Caco-2 (cell line): ENCODE measurements at regions not wholly inside any gene's neighbourhood (a gene's known extent, or its start where the extent isn't known, plus 50 kb on each side); places are given as distances from the start of the nearest gene placed in this dataset.

Experiments used
- BruUV-seq: library from RNA; stranded (reverse); fragments of 400-500 nt; replicated peaks from 2 replicates; lab custom pipeline; 2021; lab: Mats Ljungman, UMichigan
- CTCF ChIA-PET: fragments of 300-600 bp; sonication (Branson Sonifier 250); formaldehyde crosslinking; loops from one replicate; lab custom pipeline; 2022; ENCODE audit warnings: antibody characterized with exemption; lab: Charles Lee
- POLR2A ChIA-PET: fragments of 300-600 bp; sonication (Branson Sonifier 250); formaldehyde crosslinking; loops from one replicate; lab custom pipeline; 2022; ENCODE audit warnings: antibody characterized with exemption; lab: Charles Lee
- DNase-seq, 2 experiments: peaks; one replicate each; pipeline versions ENCODE4 v3.0.0 to v3.0.0-alpha.2; 2020 to 2022
- H3K27me3 ChIP-seq: replicated peaks from 2 replicates; pipeline ENCODE4 v1.6.0; 2011; ENCODE audit warnings: low read length; ENCODE audit not compliant: control insufficient read depth, insufficient read depth
- H3K36me3 ChIP-seq: 2 replicates; pipeline ENCODE4 v1.5.1; 2011; ENCODE audit warnings: low read length; ENCODE audit not compliant: control insufficient read depth, insufficient read depth
- H3K4me1 ChIP-seq: fragments of 250-450 bp; sonication (Bioruptor Pico); 2 replicates; pipeline ENCODE4 v1.5.1; 2020; ENCODE audit warnings: mild to moderate bottlenecking
- H3K4me3 ChIP-seq: 2 replicates; pipeline ENCODE4 v1.5.1; 2011; ENCODE audit warnings: low read depth, mild to moderate bottlenecking, control low read depth, low read length
- H3K9me3 ChIP-seq: fragments of 250-450 bp; sonication (Bioruptor Pico); 2 replicates; pipeline ENCODE4 v1.5.1; 2020; ENCODE audit warnings: mild to moderate bottlenecking, moderate library complexity
- H3K27ac Mint-ChIP-seq: one replicate; pipeline ENCODE4 v1.8.0; 2022; ENCODE audit warnings: mixed read lengths; ENCODE audit not compliant: unreplicated experiment
- H3K27me3 Mint-ChIP-seq: one replicate; pipeline ENCODE4 v1.8.0; 2022; ENCODE audit warnings: mixed read lengths; ENCODE audit not compliant: insufficient read depth, unreplicated experiment
- H3K36me3 Mint-ChIP-seq: one replicate; pipeline ENCODE4 v1.8.0; 2022; ENCODE audit warnings: mild to moderate bottlenecking, mixed read lengths; ENCODE audit not compliant: insufficient read depth, unreplicated experiment
- H3K4me1 Mint-ChIP-seq: one replicate; pipeline ENCODE4 v1.8.0; 2022; ENCODE audit warnings: low read depth, mixed read lengths; ENCODE audit not compliant: unreplicated experiment
- H3K4me3 Mint-ChIP-seq: one replicate; pipeline ENCODE4 v1.8.0; 2022; ENCODE audit warnings: mild to moderate bottlenecking, moderate library complexity, mixed read lengths; ENCODE audit not compliant: unreplicated experiment
- H3K9me3 Mint-ChIP-seq: one replicate; pipeline ENCODE4 v1.8.0; 2022; ENCODE audit warnings: mixed read lengths; ENCODE audit not compliant: unreplicated experiment
- intact Hi-C: fragments of 100-400 bp; cut with micrococcal nuclease; formaldehyde crosslinking; loops from one replicate; pipeline ENCODE4 v1.10.0; 2022; ENCODE audit not compliant: unreplicated experiment
- TF ChIP-seq, protein P1 (sequence below), 2 experiments: fragments of 200-600 bp in 1 of 2; IDR thresholded peaks; 1 replicate in 1 of 2; 2 replicates in 1 of 2; pipeline versions ENCODE4 v1.5.1 to v1.8.0; 2011 to 2022; ENCODE audit warnings: antibody characterized with exemption in 1 of 2, control low read depth in 1 of 2, inconsistent platforms in 1 of 2, low read depth in 1 of 2, low read length in 1 of 2, mild to moderate bottlenecking in 1 of 2, moderate library complexity in 1 of 2; ENCODE audit not compliant: insufficient read depth in 1 of 2, severe bottlenecking in 1 of 2, unreplicated experiment in 1 of 2

DNA sequence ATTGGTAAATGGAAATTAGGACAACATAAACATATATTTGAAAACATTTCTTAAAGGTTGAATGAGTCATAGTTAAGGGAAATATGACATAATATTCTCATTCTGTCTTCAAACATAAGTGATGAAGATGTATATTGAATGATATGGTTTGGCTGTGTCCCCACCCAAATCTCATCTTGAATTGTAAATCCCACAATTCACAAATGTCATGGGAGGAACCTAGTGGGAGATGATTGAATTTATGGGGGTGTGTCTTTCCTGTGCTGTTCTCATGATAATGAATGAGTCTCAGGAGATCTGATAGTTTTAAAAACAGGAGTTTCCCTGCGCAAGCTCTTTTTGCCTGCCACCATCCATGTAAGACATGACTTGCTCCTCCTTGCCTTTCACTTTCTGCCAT, 104.4 kb upstream of the MPDZ start:
- H3K27me3 Mint-ChIP-seq, result no peaks in the 10 kb centered on the region
- TF ChIP-seq, protein P1, sequence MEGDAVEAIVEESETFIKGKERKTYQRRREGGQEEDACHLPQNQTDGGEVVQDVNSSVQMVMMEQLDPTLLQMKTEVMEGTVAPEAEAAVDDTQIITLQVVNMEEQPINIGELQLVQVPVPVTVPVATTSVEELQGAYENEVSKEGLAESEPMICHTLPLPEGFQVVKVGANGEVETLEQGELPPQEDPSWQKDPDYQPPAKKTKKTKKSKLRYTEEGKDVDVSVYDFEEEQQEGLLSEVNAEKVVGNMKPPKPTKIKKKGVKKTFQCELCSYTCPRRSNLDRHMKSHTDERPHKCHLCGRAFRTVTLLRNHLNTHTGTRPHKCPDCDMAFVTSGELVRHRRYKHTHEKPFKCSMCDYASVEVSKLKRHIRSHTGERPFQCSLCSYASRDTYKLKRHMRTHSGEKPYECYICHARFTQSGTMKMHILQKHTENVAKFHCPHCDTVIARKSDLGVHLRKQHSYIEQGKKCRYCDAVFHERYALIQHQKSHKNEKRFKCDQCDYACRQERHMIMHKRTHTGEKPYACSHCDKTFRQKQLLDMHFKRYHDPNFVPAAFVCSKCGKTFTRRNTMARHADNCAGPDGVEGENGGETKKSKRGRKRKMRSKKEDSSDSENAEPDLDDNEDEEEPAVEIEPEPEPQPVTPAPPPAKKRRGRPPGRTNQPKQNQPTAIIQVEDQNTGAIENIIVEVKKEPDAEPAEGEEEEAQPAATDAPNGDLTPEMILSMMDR (IDR thresholded peaks at IDR 0.05; ENCODE audit: insufficient read depth in 1 of 2, low read depth in 1 of 2, low read length in 1 of 2, severe bottlenecking in 1 of 2, unreplicated experiment in 1 of 2), result no peak
- H3K4me1 Mint-ChIP-seq, result no peaks in the 10 kb centered on the region
- no peak overlapping the region for H3K4me3 ChIP-seq
- no peaks in the 10 kb centered on the region for H3K9me3 ChIP-seq
- ChIA-PET POLR2A (no interaction called here), CTCF (no interaction called here)
- no peak overlapping the region for H3K27ac Mint-ChIP-seq
- peaks cover 10% of the 10 kb centered on the region for H3K9me3 Mint-ChIP-seq
- H3K4me3 Mint-ChIP-seq, result no peak overlapping the region
- no TSS peak for BruUV-seq
- no peaks in the 10 kb centered on the region for H3K27me3 ChIP-seq
- H3K36me3 Mint-ChIP-seq, result no peaks in the 10 kb centered on the region
- intact Hi-C loops, result no loop called here
- H3K4me1 ChIP-seq, result no peaks in the 10 kb centered on the region
- no peaks in the 10 kb centered on the region for H3K36me3 ChIP-seq
- DNase-seq, result no peak

DNA sequence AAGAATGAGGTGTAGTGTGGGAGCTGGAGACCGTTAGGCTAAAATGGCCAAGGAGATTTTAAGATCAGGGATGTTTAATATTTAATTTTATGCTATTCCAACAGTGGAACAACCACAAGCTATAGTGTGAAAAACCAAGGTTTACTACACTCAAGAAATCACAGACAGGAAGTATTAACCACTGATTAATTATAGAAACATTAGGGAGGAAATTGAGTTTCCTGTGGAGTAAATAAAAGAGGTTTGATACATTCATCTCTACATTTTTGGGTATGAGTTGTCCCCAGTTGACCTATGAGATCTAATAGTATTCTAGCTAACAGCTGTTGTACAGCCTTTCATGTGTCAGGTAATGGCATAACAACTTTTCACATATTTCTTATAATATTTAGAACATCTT, 103.7 kb upstream of the MPDZ start:
- no peaks in the 10 kb centered on the region for H3K27me3 ChIP-seq
- no peak overlapping the region for H3K4me3 ChIP-seq
- CTCF ChIA-PET, result no interaction called here
- H3K36me3 Mint-ChIP-seq, result no peaks in the 10 kb centered on the region
- TF ChIP-seq, protein P1 (IDR thresholded peaks at IDR 0.05; ENCODE audit: insufficient read depth in 1 of 2, low read depth in 1 of 2, low read length in 1 of 2, severe bottlenecking in 1 of 2, unreplicated experiment in 1 of 2), result no peak
- H3K9me3 Mint-ChIP-seq, result peaks cover 10% of the 10 kb centered on the region
- no peak overlapping the region for H3K4me3 Mint-ChIP-seq
- H3K27ac Mint-ChIP-seq, result no peak overlapping the region
- no peaks in the 10 kb centered on the region for H3K27me3 Mint-ChIP-seq
- H3K4me1 Mint-ChIP-seq, result no peaks in the 10 kb centered on the region
- H3K36me3 ChIP-seq, result no peaks in the 10 kb centered on the region
- no TSS peak for BruUV-seq
- H3K4me1 ChIP-seq, result no peaks in the 10 kb centered on the region
- POLR2A ChIA-PET, result no interaction called here
- no peaks in the 10 kb centered on the region for H3K9me3 ChIP-seq
- DNase-seq, result no peak
- intact Hi-C loops, result no loop called here

DNA sequence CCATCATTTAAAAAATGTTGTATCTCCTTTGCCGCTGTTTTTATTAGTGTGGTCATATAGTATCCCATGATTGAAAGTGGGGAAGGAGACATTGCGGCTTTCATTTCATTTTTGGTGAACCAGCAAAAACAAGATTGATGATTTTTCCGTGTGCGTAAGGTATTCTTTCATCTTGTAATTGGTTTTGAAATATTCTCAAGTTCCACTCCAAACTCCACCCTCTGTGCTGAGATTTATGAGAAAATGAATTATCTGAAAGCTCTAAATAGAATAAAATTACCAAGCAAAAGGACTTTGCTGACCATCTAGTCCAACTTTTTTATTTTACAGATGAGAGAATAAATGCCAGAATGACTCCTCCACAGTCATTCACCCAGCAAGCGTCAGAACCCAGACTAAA, 103.1 kb upstream of the MPDZ start:
- Mint-ChIP-seq H3K4me3 (no peak overlapping the region), H3K4me1 (no peaks in the 10 kb centered on the region), H3K27ac (no peak overlapping the region), H3K36me3 (no peaks in the 10 kb centered on the region), H3K27me3 (no peaks in the 10 kb centered on the region), H3K9me3 (peaks cover 10% of the 10 kb centered on the region)
- no peak for DNase-seq
- no peaks in the 10 kb centered on the region for H3K9me3 ChIP-seq
- no TSS peak for BruUV-seq
- no peak overlapping the region for H3K4me3 ChIP-seq
- ChIA-PET POLR2A (no interaction called here), CTCF (no interaction called here)
- TF ChIP-seq, protein P1 (IDR thresholded peaks at IDR 0.05; ENCODE audit: insufficient read depth in 1 of 2, low read depth in 1 of 2, low read length in 1 of 2, severe bottlenecking in 1 of 2, unreplicated experiment in 1 of 2), result no peak
- intact Hi-C loops, result no loop called here
- no peaks in the 10 kb centered on the region for H3K4me1 ChIP-seq
- H3K36me3 ChIP-seq, result no peaks in the 10 kb centered on the region
- H3K27me3 ChIP-seq, result no peaks in the 10 kb centered on the region
